SU-DHL-6 (cell line): ENCODE measurements at regions not wholly inside any gene's neighbourhood (a gene's known extent, or its start where the extent isn't known, plus 50 kb on each side); places are given as distances from the start of the nearest gene placed in this dataset.

Source experiments
- EZH2phosphoT487 ChIP-seq: fragments of 200-600 bp; sonication (generic), shearing (Covaris generic); conservative IDR thresholded peaks from 2 replicates; pipeline ENCODE4 v1.6.1; 2018; ENCODE audit warnings: mild to moderate bottlenecking, antibody characterized with exemption, low read length, moderate library complexity, mixed read lengths
- TF ChIP-seq, protein P1 (sequence below): fragments of 200-600 bp; sonication (generic); IDR thresholded peaks from one replicate; pipeline ENCODE4 v1.5.1; 2017; ENCODE audit warnings: antibody characterized with exemption, mild to moderate bottlenecking, low read length, moderate library complexity; ENCODE audit not compliant: insufficient read depth, poor library complexity, severe bottlenecking

DNA sequence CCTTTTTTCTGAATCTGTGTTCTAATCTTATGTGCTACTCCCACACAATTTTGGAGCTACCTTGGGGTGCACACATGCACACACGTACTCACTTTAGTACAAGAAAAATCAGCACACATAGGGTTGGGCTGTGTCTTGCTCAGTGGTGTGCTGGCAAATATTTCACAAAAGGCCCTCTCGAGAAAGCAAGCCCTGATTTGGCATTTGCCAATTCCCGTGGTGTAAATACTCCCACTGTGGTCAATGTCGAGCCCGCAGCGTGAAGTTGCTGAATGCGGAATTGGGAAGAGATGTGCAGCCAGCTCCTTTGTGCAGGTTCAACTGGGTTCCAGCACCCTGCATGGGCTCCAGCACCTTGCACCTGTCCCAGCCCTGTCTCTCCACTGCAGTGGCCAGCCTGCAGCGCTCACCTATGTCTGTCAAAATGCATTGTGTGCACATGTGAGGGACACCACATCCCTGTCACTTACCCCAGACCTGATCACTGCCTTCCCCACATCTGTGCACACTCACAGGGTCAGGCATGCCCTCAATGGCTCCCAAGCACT is 78.4 kb upstream of the WNT4 start:
- TF ChIP-seq, protein P1, sequence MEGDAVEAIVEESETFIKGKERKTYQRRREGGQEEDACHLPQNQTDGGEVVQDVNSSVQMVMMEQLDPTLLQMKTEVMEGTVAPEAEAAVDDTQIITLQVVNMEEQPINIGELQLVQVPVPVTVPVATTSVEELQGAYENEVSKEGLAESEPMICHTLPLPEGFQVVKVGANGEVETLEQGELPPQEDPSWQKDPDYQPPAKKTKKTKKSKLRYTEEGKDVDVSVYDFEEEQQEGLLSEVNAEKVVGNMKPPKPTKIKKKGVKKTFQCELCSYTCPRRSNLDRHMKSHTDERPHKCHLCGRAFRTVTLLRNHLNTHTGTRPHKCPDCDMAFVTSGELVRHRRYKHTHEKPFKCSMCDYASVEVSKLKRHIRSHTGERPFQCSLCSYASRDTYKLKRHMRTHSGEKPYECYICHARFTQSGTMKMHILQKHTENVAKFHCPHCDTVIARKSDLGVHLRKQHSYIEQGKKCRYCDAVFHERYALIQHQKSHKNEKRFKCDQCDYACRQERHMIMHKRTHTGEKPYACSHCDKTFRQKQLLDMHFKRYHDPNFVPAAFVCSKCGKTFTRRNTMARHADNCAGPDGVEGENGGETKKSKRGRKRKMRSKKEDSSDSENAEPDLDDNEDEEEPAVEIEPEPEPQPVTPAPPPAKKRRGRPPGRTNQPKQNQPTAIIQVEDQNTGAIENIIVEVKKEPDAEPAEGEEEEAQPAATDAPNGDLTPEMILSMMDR: no peak
- no peak for TF ChIP-seq EZH2phosphoT487
